AG04449 (cell line): ENCODE measurements at regions not wholly inside any gene's neighbourhood (a gene's known extent, or its start where the extent isn't known, plus 50 kb on each side); places are given as distances from the start of the nearest gene placed in this dataset.

Source experiments
- CTCF ChIA-PET: fragments of 350-600 bp; formaldehyde crosslinking; extraction: SDS; loops from one replicate; lab custom pipeline; 2021; ENCODE audit warnings: antibody characterized with exemption; lab: Yijun Ruan, JAX
- POLR2A ChIA-PET: fragments of 400-600, 350-600 bp; formaldehyde crosslinking; extraction: SDS; loops from one replicate; lab custom pipeline; 2020; ENCODE audit warnings: antibody characterized with exemption, inconsistent platforms; lab: Yijun Ruan, JAX
- DNase-seq: peaks from one replicate; pipeline ENCODE4 v3.0.0-alpha.2; 2010; ENCODE audit warnings: low read depth, low spot score
- H3K4me3 ChIP-seq: 2 replicates; pipeline ENCODE4 v1.5.1; 2011; ENCODE audit warnings: low read depth, mild to moderate bottlenecking, control low read depth, low read length
- CTCF ChIP-seq: IDR thresholded peaks from one replicate; pipeline ENCODE4 v1.5.1; 2011; ENCODE audit warnings: mild to moderate bottlenecking, moderate library complexity, low read length, control low read depth, inconsistent platforms; ENCODE audit not compliant: insufficient read depth; ENCODE audit errors: missing control alignments

GRCh38 chr9:90342607-90343006, 300.0 kb downstream of the DIRAS2 start:
- no peak for DNase-seq
- TF ChIP-seq CTCF = no peak
- ChIA-PET POLR2A (no interaction called here), CTCF (no interaction called here)
- H3K4me3 ChIP-seq = no peak overlapping the region

GRCh38 chr9:90343366-90343765, 299.3 kb downstream of the DIRAS2 start:
- ChIA-PET POLR2A (no interaction called here), CTCF (no interaction called here)
- no peak for DNase-seq
- H3K4me3 ChIP-seq = no peak overlapping the region
- no peak for TF ChIP-seq CTCF

- TF ChIP-seq CTCF = no peak
- H3K4me3 ChIP-seq = no peak overlapping the region
- ChIA-PET POLR2A (no interaction called here), CTCF (no interaction called here)
- no peak for DNase-seq
These were observed 298.6 kb downstream of the DIRAS2 start for GRCh38 chr9:90343991-90344390.

GRCh38 chr9:90365666-90366065, 277.0 kb downstream of the DIRAS2 start:
- no peak overlapping the region for H3K4me3 ChIP-seq
- no peak for DNase-seq
- ChIA-PET POLR2A (no interaction called here), CTCF (no interaction called here)
- TF ChIP-seq CTCF = no peak

- TF ChIP-seq CTCF = no peak
- no peak for DNase-seq
- ChIA-PET CTCF (no interaction called here), POLR2A (no interaction called here)
- H3K4me3 ChIP-seq = no peak overlapping the region
These were observed 274.4 kb downstream of the DIRAS2 start for GRCh38 chr9:90368241-90368640.

GRCh38 chr9:90368928-90369327, 273.7 kb downstream of the DIRAS2 start:
- H3K4me3 ChIP-seq = no peak overlapping the region
- TF ChIP-seq CTCF = no peak
- POLR2A ChIA-PET = no interaction called here
- CTCF ChIA-PET = no interaction called here
- no peak for DNase-seq
